Skin of body (tissue), 1 donor: ENCODE measurements at regions not wholly inside any gene's neighbourhood (a gene's known extent, or its start where the extent isn't known, plus 50 kb on each side); places are given as distances from the start of the nearest gene placed in this dataset.
"Not testable (repeated sequence)": the region's sequence is repeated elsewhere in the genome, so short reads cannot be mapped to it uniquely, and the experiment has no call there.

ENCODE experiments used
- DNase-seq: peaks from one replicate; lab custom pipeline; 2025; lab: John Stamatoyannopoulos, UW

- DNase-seq = no peak
Observed at GRCh38 chr7:28328822-28329660, 83.3 kb upstream of the CREB5 start.

GRCh38 chr7:28329661-28330363, 82.5 kb upstream of the CREB5 start:
- DNase-seq = peak; percentile 47

DNA sequence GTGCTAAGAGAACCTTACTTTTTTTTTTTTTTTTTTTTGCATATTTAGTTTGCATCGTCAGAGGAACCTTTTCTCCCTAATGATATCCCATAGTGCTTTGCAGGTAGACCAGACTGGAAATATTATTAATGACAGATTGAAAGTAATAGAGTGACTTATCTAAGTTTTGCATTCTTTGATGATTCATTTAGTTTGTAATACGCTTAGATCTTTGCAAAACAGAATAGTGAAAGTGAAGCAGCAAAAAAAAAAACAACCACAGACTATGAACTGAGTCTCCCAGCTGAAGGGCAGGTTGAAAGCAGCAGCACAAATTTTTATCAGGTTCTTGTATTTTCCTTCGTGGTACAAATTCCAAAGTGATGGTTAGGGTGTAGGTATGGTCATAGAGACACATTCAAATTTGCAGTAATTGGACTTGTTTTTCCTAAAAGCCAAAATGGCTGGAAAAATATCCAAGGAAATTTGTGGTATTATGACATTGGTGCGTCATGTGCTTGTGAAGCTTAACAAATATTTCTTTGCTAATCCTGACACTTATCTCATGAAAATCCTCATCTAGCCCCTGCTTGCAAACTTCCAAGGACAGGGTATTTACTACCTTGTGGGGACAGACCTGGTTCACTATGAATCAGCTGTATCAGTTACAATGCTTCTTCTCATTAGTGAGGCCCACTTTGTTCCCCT, 81.8 kb upstream of the CREB5 start:
- DNase-seq = no peak

GRCh38 chr7:28332046-28332445, 80.3 kb upstream of the CREB5 start:
- DNase-seq = no peak

DNA sequence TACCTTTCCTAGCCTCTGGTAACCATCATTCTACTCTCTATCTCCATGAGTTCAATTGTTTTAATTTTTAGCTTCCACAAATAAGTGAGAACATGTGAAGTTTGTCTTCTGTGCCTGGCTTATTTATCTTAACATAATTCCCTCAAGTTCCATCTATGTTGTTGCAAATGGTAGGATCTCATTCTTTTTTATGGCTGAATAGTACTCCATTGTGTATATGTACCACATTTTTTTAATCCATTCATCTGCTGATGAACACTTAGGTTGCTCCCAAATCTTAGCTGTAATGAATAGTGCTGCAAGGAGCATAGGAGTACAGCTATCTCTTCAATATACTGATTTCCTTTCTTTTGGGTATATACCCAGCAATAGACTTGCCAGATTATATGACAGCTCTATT, 78.8 kb upstream of the CREB5 start:
- not testable (repeated sequence) for DNase-seq

DNA sequence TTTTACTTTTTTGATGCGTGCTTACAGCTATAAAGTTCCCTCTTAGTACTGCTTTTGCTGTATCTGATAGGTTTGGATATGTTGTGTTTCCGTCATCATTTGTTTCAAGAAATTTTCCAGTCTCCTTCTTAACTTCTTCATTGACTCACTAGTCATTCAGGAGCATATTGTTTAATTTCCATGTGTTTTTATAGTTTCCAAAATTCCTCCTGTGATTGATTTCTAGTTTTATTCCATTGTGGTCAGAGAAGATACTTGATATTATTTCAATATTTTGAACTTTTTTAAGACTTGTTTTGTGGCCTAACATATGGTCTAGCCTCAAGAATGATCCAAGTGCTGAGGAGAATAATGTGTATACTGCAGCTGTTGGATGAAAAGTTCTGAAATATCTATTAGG, 75.5 kb upstream of the CREB5 start:
- no peak for DNase-seq

DNA sequence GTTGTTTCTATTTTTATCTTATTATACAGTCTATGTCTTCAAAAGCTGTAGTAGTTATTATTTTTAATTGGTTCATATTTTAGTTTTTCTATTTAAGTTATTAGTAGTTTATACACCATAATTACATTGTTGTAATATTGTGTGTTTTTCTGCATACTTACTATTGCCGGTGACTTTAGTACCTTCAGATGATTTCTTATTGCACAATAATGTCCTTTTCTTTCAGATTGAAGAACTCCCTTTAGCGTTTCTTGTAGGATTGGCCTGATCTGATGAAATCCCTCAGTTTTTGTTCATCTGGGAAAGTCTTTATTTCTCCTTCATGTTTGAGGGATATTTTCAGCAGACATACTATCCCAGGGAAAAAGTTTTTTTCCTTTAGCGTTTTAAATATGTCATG, 74.3 kb upstream of the CREB5 start:
- no peak for DNase-seq

DNA sequence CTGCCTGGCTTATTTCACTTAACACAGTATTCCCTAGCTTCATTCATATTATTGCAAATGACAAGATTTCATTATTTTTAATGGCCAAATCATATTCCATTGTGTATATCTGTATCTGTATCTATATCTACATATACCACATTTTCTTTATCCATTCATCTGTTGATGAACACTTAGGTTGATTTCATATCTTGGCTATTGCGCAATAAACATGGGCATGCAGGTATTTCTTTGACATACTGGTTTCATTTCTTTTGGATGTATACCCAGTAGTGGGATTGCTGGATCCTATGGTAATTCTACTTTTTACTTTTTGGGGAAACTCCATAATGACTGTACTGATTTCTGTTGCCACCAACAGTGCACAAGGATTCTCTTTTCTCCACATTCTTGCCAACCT, 68.9 kb upstream of the CREB5 start:
- no peak for DNase-seq

DNA sequence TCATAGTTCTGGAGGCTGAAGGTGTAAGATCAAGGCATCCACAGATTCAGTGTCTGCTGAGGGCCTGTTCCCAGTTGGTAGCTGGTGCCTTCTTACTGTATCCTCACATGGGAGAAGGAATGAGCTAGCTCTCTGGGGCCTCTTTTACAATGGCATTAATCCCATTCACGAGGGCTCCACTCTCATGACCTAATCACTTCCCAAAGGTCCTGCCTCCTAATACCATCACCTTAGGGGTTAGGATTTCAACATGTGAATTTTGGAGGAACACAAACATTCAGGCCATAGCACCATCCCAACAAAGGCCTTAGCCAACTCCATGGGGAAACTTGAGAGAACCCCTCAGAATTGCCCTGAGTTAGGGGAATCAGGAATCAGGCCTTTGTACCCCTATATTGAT, 66.1 kb upstream of the CREB5 start:
- DNase-seq = no peak

- peak; percentile 70 for DNase-seq
Observed at GRCh38 chr7:28346676-28347363, 65.5 kb upstream of the CREB5 start.

DNA sequence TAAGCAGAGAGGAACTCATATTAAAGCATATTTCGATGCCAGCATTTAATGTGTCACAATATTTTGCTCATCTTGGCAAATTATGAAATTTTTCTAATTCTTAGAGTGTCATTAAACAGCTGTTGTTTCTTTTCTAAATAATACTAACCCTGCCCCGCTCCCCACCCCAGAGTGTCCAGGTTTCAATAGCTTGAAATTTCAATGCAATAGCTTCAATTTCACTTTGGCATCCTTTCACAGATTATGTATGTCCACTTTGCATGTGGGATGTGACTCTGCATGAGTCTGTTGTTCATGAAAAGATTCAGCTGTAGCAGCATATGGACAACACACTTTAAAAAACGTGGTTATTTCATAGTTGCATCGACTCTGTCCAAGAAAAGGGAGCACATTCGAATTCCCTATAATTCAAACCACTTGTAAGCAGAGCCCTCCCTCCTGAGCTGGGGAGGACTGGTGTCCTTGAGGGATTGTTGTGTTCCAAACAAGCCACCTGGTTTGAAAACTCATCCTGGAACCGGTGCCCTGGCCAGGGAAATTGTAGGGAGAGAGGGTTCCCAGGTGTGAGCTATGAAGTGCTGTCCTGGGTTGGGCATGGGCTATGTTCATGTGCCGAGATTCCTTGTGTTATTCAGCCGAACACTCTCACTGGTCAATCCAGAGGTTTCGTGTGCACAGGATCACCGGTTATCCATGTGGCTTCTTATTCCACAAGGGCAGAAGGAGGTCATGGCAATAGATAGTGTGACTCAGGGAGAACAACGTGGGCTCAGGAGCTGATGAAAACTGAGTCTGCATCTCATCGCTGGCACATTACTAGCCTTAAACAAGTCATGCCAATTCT, 64.6 kb upstream of the CREB5 start:
- peak; percentile 92 for DNase-seq

- no peak for DNase-seq
Observed at GRCh38 chr7:28348636-28349035, 63.7 kb upstream of the CREB5 start.

DNA sequence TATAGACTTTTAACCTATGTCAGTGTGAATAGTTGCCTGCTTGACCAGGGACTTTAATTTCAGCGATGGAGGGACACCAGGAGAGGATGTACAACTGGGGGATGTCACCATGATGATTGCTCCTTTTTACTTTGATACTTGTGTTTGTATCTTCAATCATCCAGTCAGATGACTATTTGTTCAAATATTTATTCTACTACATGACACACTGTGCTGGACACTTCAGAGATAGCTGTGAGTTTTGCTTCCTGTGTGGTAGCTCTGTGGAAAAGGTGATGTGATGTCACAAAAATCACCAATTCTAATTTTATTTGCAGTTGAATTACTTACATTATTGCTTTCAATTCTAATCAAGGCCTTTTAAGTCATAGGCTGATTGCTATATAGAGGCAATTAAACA, 62.7 kb upstream of the CREB5 start:
- DNase-seq = no peak

DNA sequence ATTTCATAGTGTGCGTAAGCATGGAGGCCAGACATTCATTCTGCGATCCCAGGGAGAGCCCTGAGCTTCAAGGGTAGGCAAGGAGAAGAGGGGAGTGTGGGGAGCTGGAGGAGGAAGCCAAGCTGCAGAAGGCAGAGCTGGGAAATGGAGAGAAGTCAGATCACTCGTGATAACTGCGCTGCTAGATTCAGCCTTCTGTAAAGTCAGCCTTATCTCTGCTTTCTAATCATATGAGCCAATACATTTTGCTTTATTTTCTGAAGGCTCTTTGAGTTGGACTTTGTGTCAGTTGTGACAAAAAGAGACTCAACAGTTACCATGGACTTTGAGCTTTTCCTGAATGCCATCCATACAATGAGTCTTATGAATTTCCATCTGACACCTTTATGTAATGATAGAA, 61.7 kb upstream of the CREB5 start:
- no peak for DNase-seq

DNA sequence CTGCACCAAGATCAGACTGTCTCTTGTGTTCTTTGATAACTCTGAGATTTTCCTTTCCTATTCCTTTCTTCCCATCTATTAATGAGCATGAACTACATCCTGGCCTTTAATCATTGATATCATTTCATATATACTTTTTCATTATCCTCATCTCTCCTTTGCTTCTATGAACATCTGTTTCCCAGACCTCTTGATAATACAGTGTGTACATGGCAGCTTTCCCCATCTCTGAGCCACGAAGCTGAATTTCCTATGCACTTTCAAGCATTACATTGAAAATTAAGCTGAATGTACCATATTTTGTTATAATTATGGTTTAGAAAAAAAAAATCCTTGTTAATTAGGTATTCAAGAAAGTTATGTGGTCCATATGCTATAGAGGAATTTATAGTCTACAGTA, 60.9 kb upstream of the CREB5 start:
- peak; percentile 58 for DNase-seq

- DNase-seq = peak; percentile 45
Observed at GRCh38 chr7:28354601-28355402, 57.5 kb upstream of the CREB5 start.

- no peak for DNase-seq
Observed at GRCh38 chr7:28355635-28356319, 56.5 kb upstream of the CREB5 start.

DNA sequence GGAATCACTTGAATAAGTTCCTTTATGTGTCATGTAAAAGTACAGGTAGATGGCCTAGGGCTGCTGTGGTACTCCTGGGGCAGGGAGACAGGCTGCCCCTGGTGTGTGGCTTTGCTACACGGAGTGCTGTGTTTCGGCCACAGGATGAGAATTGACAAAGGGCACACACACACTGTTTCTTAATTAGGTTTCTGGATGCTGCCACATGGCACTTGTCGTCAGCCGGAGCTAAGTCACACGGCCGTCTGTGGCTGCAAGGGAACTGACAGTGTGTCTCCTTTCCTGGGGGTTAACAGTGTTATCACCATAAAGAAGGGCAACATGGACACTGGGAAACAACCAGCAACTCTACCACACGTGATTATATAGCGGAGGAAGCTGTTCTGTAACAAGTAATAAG, 55.7 kb upstream of the CREB5 start:
- DNase-seq = no peak

DNA sequence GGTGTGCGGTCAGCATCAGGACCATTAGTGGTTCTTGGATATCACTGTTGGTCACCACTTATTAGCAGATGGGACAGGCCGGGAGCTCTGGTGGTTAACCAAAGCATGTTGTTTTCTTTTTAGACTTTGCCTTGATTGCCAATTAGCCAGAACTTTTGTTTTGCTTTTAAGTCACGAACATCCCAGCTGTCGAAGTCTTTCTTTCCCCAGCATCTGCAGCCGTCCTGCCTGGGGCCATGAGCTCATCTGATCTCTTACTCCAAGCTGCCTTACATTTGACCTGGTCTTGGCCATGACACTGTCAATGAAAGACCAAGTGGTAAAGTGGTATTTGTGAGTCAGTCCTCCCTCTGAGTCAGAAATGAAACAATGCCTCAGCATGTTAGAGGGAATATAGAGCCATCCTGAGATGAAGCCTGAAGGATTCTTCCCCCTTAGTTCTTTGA, 53.9 kb upstream of the CREB5 start:
- no peak for DNase-seq
